ENCODE measurements at regions not wholly inside any gene's neighbourhood (a gene's known extent, or its start where the extent isn't known, plus 50 kb on each side); places are given as distances from the start of the nearest gene placed in this dataset.
A peak's percentile ranks its signal among the peaks of the same experiment; 100 is the strongest.

DNA sequence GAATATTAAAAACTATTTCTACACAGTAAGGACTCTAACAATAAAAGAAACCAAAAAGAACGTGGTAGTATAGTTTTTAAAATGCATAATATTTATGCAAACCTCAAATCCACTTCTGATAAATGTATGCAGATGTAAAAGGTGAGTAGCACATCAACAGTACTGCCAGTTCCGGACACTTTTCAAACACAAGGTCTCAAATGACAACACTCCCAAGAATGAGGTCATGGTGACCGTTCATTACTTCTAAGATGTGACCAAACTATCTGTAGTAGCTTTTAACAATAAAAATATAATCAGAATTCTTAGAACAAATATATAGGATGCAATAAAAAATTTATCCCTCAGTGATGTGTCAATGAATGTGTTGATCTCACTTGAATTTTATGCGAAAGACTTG lies 238.7 kb upstream of the NREP start:
- H3K9me3 ChIP-seq (ENCODE audit: control extremely low read depth in 1 of 5, control insufficient read depth in 4 of 5, insufficient read depth in 2 of 5, low read depth in 1 of 5, low read length in 4 of 5) = peaks cover 0 to 2% (median 0%) of the 10 kb centered on the region in 5 experiments
- no peaks in the 10 kb centered on the region for H3K36me3 ChIP-seq (ENCODE audit: control insufficient read depth in 4 of 4, insufficient read depth in 4 of 4, low read length in 3 of 4)
- H3K4me3 ChIP-seq (ENCODE audit: control insufficient read depth in 1 of 7, extremely low read depth in 1 of 7, insufficient read depth in 4 of 7, low read depth in 2 of 7, low read length in 6 of 7) = no peak overlapping the region
- no peak for DNase-seq
- H3K4me1 ChIP-seq (ENCODE audit: control extremely low read depth in 1 of 4, control insufficient read depth in 4 of 4, insufficient read depth in 4 of 4, low read length in 3 of 4) = no peaks in the 10 kb centered on the region
- H3K27ac ChIP-seq (ENCODE audit: insufficient read depth in 1 of 2, low read depth in 1 of 2, low read length in 2 of 2, poor library complexity in 1 of 2, severe bottlenecking in 2 of 2) = no peak overlapping the region
- no CpG with 5 or more reads among the region's 4 CpGs for WGBS (ENCODE audit: insufficient coverage)
- CTCF ChIA-PET = no interaction called here
- POLR2A ChIA-PET = no interaction called here
- peaks cover 0 to 3% (median 0%) of the 10 kb centered on the region in 5 experiments for H3K27me3 ChIP-seq (replicated peaks in 2 of 5; ENCODE audit: control insufficient read depth in 4 of 5, insufficient read depth in 5 of 5, low read length in 4 of 5)

DNA sequence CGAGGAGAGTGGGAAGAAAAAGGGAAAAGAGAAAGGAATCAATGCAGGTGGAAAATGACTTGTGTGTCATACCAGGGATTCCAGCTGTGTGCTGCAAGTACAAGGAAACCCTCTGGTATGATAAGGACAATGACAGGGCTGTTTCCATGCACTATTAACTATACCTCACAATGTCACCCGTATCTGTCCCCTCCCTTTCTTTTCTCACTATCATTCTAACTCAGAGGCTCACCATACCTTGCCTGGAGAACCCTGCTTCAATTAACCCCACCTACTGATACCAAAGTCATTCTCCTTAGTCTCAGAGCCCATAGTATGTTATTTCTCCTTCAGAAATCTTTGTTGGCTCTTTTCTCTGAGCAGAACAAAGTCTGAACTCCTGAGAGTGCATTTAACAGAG lies 236.2 kb upstream of the NREP start:
- CTCF ChIA-PET = no interaction called here
- WGBS (ENCODE audit: insufficient coverage) = 80% methylated on average over 2 of the region's 2 CpGs
- Histone ChIP-seq H3K27ac (ENCODE audit: insufficient read depth in 1 of 2, low read depth in 1 of 2, low read length in 2 of 2, poor library complexity in 1 of 2, severe bottlenecking in 2 of 2) (no peak overlapping the region), H3K9me3 (ENCODE audit: control extremely low read depth in 1 of 5, control insufficient read depth in 4 of 5, insufficient read depth in 2 of 5, low read depth in 1 of 5, low read length in 4 of 5) (peaks cover 0 to 2% (median 0%) of the 10 kb centered on the region in 5 experiments), H3K27me3 (replicated peaks in 2 of 5; ENCODE audit: control insufficient read depth in 4 of 5, insufficient read depth in 5 of 5, low read length in 4 of 5) (no peaks in the 10 kb centered on the region), H3K4me3 (ENCODE audit: control insufficient read depth in 1 of 7, extremely low read depth in 1 of 7, insufficient read depth in 4 of 7, low read depth in 2 of 7, low read length in 6 of 7) (no peak overlapping the region), H3K36me3 (ENCODE audit: control insufficient read depth in 4 of 4, insufficient read depth in 4 of 4, low read length in 3 of 4) (no peaks in the 10 kb centered on the region), H3K4me1 (ENCODE audit: control extremely low read depth in 1 of 4, control insufficient read depth in 4 of 4, insufficient read depth in 4 of 4, low read length in 3 of 4) (no peaks in the 10 kb centered on the region)
- DNase-seq = no peak
- POLR2A ChIA-PET = no interaction called here

DNA sequence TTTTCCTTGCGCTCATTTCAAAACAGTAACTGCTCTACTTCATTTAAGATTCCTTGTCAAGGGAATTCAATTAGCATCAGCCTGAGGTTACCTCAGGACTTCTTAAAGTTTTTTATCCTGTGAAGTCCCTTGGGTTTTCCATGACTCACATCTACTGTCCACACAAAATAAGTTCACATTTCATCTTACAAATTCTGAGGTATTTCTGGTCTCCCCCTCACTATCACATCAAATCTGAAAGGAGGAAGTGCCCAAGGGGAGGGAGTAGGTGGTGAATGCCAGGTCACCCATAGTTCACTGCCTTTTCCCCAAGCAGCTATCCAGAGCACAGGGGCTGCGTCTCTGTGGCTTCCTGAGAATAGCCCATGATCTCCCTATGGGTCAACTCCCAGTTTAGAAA lies 227.1 kb upstream of the NREP start:
- POLR2A ChIA-PET = no interaction called here
- DNase-seq = peak in 1 of 3 donors; percentile 1
- no peaks in the 10 kb centered on the region for H3K36me3 ChIP-seq (ENCODE audit: control insufficient read depth in 4 of 4, insufficient read depth in 4 of 4, low read length in 3 of 4)
- WGBS (ENCODE audit: insufficient coverage) = 50% methylated on average over 2 of the region's 2 CpGs
- H3K4me1 ChIP-seq (ENCODE audit: control extremely low read depth in 1 of 4, control insufficient read depth in 4 of 4, insufficient read depth in 4 of 4, low read length in 3 of 4) = no peaks in the 10 kb centered on the region
- no peak overlapping the region for H3K27ac ChIP-seq (ENCODE audit: insufficient read depth in 1 of 2, low read depth in 1 of 2, low read length in 2 of 2, poor library complexity in 1 of 2, severe bottlenecking in 2 of 2)
- no peaks in the 10 kb centered on the region for H3K9me3 ChIP-seq (ENCODE audit: control extremely low read depth in 1 of 5, control insufficient read depth in 4 of 5, insufficient read depth in 2 of 5, low read depth in 1 of 5, low read length in 4 of 5)
- no peak overlapping the region for H3K4me3 ChIP-seq (ENCODE audit: control insufficient read depth in 1 of 7, extremely low read depth in 1 of 7, insufficient read depth in 4 of 7, low read depth in 2 of 7, low read length in 6 of 7)
- CTCF ChIA-PET = no interaction called here
- H3K27me3 ChIP-seq (replicated peaks in 2 of 5; ENCODE audit: control insufficient read depth in 4 of 5, insufficient read depth in 5 of 5, low read length in 4 of 5) = no peaks in the 10 kb centered on the region

DNA sequence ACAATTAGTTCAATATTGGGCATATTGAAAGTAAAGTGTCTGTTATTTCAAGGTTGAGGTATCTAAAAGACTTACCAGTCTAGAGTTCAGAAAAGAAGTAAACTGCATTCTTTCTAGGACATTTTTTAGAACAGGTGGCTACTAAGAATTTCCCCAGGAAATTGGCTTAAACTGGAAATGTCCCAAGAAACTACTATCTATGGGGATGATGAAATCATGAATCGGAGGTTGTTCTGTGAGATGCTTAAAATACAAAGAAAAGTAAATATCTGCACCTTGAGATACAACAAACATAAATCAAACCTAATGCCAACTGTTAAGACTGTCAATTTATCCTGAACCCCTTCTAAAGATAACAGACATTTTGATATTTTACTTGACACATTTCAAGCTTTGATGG lies 226.5 kb upstream of the NREP start:
- DNase-seq = no peak
- POLR2A ChIA-PET = no interaction called here
- Histone ChIP-seq H3K27me3 (replicated peaks in 2 of 5; ENCODE audit: control insufficient read depth in 4 of 5, insufficient read depth in 5 of 5, low read length in 4 of 5) (no peaks in the 10 kb centered on the region), H3K4me3 (ENCODE audit: control insufficient read depth in 1 of 7, extremely low read depth in 1 of 7, insufficient read depth in 4 of 7, low read depth in 2 of 7, low read length in 6 of 7) (no peak overlapping the region), H3K9me3 (ENCODE audit: control extremely low read depth in 1 of 5, control insufficient read depth in 4 of 5, insufficient read depth in 2 of 5, low read depth in 1 of 5, low read length in 4 of 5) (no peaks in the 10 kb centered on the region), H3K27ac (ENCODE audit: insufficient read depth in 1 of 2, low read depth in 1 of 2, low read length in 2 of 2, poor library complexity in 1 of 2, severe bottlenecking in 2 of 2) (no peak overlapping the region), H3K4me1 (ENCODE audit: control extremely low read depth in 1 of 4, control insufficient read depth in 4 of 4, insufficient read depth in 4 of 4, low read length in 3 of 4) (no peaks in the 10 kb centered on the region), H3K36me3 (ENCODE audit: control insufficient read depth in 4 of 4, insufficient read depth in 4 of 4, low read length in 3 of 4) (no peaks in the 10 kb centered on the region)
- CTCF ChIA-PET = no interaction called here
- no CpG with 5 or more reads among the region's 1 CpG for WGBS (ENCODE audit: insufficient coverage)

DNA sequence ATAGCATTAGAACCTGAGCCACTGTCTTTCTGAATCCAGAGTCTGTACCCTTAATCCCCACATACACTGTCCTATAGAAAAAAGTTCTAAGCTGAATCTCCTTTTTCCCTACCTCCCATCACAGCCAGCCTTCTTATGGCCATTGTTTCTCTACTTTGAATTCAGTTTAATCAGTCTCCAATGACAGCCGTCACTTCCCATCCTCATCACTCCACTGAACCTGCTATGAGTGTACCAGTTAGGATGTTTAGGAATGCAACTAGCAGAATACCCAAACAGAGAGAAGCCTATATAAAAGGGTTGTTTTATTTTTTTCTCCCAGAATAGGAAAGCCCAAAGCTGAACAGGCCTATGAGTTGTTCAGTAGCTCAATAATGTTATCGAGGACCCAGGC lies 220.4 kb upstream of the NREP start:
- H3K27ac ChIP-seq (ENCODE audit: insufficient read depth in 1 of 2, low read depth in 1 of 2, low read length in 2 of 2, poor library complexity in 1 of 2, severe bottlenecking in 2 of 2) = no peak overlapping the region
- 86% methylated on average over 1 of the region's 2 CpGs for WGBS (ENCODE audit: insufficient coverage)
- ChIA-PET POLR2A (no interaction called here), CTCF (interaction anchor here (0.8 kb wide), 1 partner anchor 22 kb away, joined by 4 read pairs; no protein-coding TSS in a partner anchor)
- no peaks in the 10 kb centered on the region for H3K9me3 ChIP-seq (ENCODE audit: control extremely low read depth in 1 of 5, control insufficient read depth in 4 of 5, insufficient read depth in 2 of 5, low read depth in 1 of 5, low read length in 4 of 5)
- H3K36me3 ChIP-seq (ENCODE audit: control insufficient read depth in 4 of 4, insufficient read depth in 4 of 4, low read length in 3 of 4) = no peaks in the 10 kb centered on the region
- peaks cover 0 to 4% (median 0%) of the 10 kb centered on the region in 5 experiments for H3K27me3 ChIP-seq (replicated peaks in 2 of 5; ENCODE audit: control insufficient read depth in 4 of 5, insufficient read depth in 5 of 5, low read length in 4 of 5)
- DNase-seq = no peak
- H3K4me3 ChIP-seq (ENCODE audit: control insufficient read depth in 1 of 7, extremely low read depth in 1 of 7, insufficient read depth in 4 of 7, low read depth in 2 of 7, low read length in 6 of 7) = no peak overlapping the region
- H3K4me1 ChIP-seq (ENCODE audit: control extremely low read depth in 1 of 4, control insufficient read depth in 4 of 4, insufficient read depth in 4 of 4, low read length in 3 of 4) = no peaks in the 10 kb centered on the region

DNA sequence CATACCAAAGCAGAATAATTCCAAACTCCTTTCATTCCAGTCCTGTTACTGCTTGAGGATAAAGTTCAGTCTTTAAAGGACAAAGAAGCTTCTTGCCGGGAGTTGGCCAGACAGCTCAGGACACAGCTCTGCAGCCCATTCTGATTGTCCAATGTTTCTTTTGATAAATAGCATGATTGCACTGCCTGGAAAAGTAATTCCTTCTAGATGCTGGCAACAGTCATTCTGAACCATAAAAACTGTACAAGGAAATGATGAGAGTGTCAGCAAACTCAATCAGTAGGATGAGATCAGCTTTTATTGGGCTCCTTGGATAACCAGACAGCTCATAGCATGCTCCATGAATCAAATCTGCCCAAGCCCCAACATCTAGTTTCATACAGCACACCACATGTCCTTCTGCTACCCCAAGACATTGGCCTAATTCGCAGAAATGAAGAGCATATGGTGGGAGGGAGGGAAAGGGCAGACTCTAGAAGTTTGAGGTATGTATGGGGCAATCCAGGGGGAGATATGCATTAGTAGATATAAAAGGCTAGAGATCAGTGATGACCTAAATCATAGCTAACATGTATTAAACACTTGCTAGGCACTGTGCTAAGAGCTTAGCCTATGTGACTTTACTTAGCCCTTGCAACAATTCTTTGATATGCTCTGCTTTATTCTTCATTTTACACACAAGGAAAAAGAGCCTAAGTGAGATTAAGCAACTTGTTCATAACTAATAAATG lies 219.9 kb upstream of the NREP start:
- Histone ChIP-seq H3K4me3 (ENCODE audit: control insufficient read depth in 1 of 7, extremely low read depth in 1 of 7, insufficient read depth in 4 of 7, low read depth in 2 of 7, low read length in 6 of 7) (no peak overlapping the region), H3K27me3 (replicated peaks in 2 of 5; ENCODE audit: control insufficient read depth in 4 of 5, insufficient read depth in 5 of 5, low read length in 4 of 5) (peaks cover 0 to 4% (median 0%) of the 10 kb centered on the region in 5 experiments), H3K4me1 (ENCODE audit: control extremely low read depth in 1 of 4, control insufficient read depth in 4 of 4, insufficient read depth in 4 of 4, low read length in 3 of 4) (no peaks in the 10 kb centered on the region), H3K36me3 (ENCODE audit: control insufficient read depth in 4 of 4, insufficient read depth in 4 of 4, low read length in 3 of 4) (no peaks in the 10 kb centered on the region), H3K27ac (ENCODE audit: insufficient read depth in 1 of 2, low read depth in 1 of 2, low read length in 2 of 2, poor library complexity in 1 of 2, severe bottlenecking in 2 of 2) (no peak overlapping the region), H3K9me3 (ENCODE audit: control extremely low read depth in 1 of 5, control insufficient read depth in 4 of 5, insufficient read depth in 2 of 5, low read depth in 1 of 5, low read length in 4 of 5) (no peaks in the 10 kb centered on the region)
- ChIA-PET POLR2A (no interaction called here), CTCF (interaction anchor here (0.8 kb wide), 1 partner anchor 22 kb away, joined by 4 read pairs; no protein-coding TSS in a partner anchor)
- DNase-seq = no peak
- WGBS (ENCODE audit: insufficient coverage) = 100% methylated on average over 1 of the region's 2 CpGs

DNA sequence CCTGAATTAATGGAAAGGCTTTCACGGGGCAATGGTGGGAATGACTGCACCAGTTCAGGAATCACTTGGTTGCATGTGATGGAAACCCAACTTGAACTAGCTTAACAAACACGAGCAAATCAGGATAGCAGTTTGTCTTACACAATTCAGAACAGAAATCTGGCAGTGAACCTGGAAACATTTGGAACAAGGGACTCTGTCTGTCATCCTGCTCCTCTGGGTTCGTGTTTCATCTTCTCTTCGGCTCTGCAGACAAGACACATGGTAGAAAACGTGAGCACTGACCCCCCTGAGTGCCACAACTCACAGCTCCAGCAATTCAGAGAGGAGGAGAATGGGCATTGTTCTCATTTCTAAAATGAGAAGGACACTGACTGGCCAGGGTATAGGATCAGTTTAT lies 218.1 kb upstream of the NREP start:
- CTCF ChIA-PET = interaction anchor here (1.6 kb wide), 1 partner anchor 13 kb away, joined by 3 read pairs; no protein-coding TSS in a partner anchor
- POLR2A ChIA-PET = no interaction called here
- WGBS (ENCODE audit: insufficient coverage) = 94% methylated on average over 4 of the region's 5 CpGs

More for the DNA sequence above, 218.1 kb upstream of the NREP start:
- Histone ChIP-seq H3K9me3 (ENCODE audit: control extremely low read depth in 1 of 5, control insufficient read depth in 4 of 5, insufficient read depth in 2 of 5, low read depth in 1 of 5, low read length in 4 of 5) (no peaks in the 10 kb centered on the region), H3K27me3 (replicated peaks in 2 of 5; ENCODE audit: control insufficient read depth in 4 of 5, insufficient read depth in 5 of 5, low read length in 4 of 5) (peaks cover 0 to 4% (median 0%) of the 10 kb centered on the region in 5 experiments), H3K4me1 (ENCODE audit: control extremely low read depth in 1 of 4, control insufficient read depth in 4 of 4, insufficient read depth in 4 of 4, low read length in 3 of 4) (no peaks in the 10 kb centered on the region), H3K4me3 (ENCODE audit: control insufficient read depth in 1 of 7, extremely low read depth in 1 of 7, insufficient read depth in 4 of 7, low read depth in 2 of 7, low read length in 6 of 7) (no peak overlapping the region), H3K36me3 (ENCODE audit: control insufficient read depth in 4 of 4, insufficient read depth in 4 of 4, low read length in 3 of 4) (no peaks in the 10 kb centered on the region), H3K27ac (ENCODE audit: insufficient read depth in 1 of 2, low read depth in 1 of 2, low read length in 2 of 2, poor library complexity in 1 of 2, severe bottlenecking in 2 of 2) (no peak overlapping the region)
- no peak for DNase-seq
